ENCODE measurements at regions not wholly inside any gene's neighbourhood (a gene's known extent, or its start where the extent isn't known, plus 50 kb on each side); places are given as distances from the start of the nearest gene placed in this dataset.

GRCh38 chr3:174786825-174787224 lies 72.3 kb upstream of the NAALADL2 start:
- DNase-seq: no peak
- in situ Hi-C loops (cut with HindIII; ENCODE audit: low pct_ligation_motif_present, low pct_unique_long_range_greater_than_20kb, low sequenced_read_pairs): no loop called here

- in situ Hi-C loops (cut with HindIII; ENCODE audit: low pct_ligation_motif_present, low pct_unique_long_range_greater_than_20kb, low sequenced_read_pairs): no loop called here
- DNase-seq: no peak
Observed at GRCh38 chr3:174791161-174791560, 68.0 kb upstream of the NAALADL2 start.

GRCh38 chr3:174792864-174793263 lies 66.3 kb upstream of the NAALADL2 start:
- in situ Hi-C loops (cut with HindIII; ENCODE audit: low pct_ligation_motif_present, low pct_unique_long_range_greater_than_20kb, low sequenced_read_pairs): no loop called here
- DNase-seq: no peak
